Lower leg skin (tissue), 4 donors: ENCODE measurements at regions not wholly inside any gene's neighbourhood (a gene's known extent, or its start where the extent isn't known, plus 50 kb on each side); places are given as distances from the start of the nearest gene placed in this dataset.

Experiments
- DNase-seq, 2 donors: peaks; one replicate each; pipeline ENCODE4 v3.0.0-alpha.2; 2019; ENCODE audit warnings: low spot score in 2 of 2
- H3K4me3 ChIP-seq: fragments of 200-600 bp; sonication (generic); 2 replicates; pipeline ENCODE4 v1.5.1; 2017; ENCODE audit warnings: mild to moderate bottlenecking, low read depth; ENCODE audit not compliant: poor library complexity, severe bottlenecking
- POLR2A ChIP-seq, 2 donors: fragments of 450-650 bp; IDR thresholded peaks; one replicate each; pipeline ENCODE4 v1.6.1; 2016 to 2017; ENCODE audit warnings: antibody characterized with exemption in 2 of 2, mild to moderate bottlenecking in 1 of 2, moderate library complexity in 1 of 2
- WGBS, 2 donors: methylation state at CpG; one replicate each; pipeline ENCODE4 v1.1.5; 2018; 5-methylcytosine and 5-hydroxymethylcytosine counted together
- intact Hi-C: fragments of 100-400 bp; cut with DNase I; formaldehyde crosslinking; loops from one replicate; pipeline ENCODE4 v1.15.0; 2023; ENCODE audit warnings: low total_unique reads
- TF ChIP-seq, protein P1 (sequence below), 3 donors: fragments of 450-650 bp; IDR thresholded peaks; one replicate each; pipeline ENCODE4 v1.5.1; 2016; ENCODE audit warnings: antibody characterized with exemption in 3 of 3, mild to moderate bottlenecking in 3 of 3, moderate library complexity in 2 of 3

DNA sequence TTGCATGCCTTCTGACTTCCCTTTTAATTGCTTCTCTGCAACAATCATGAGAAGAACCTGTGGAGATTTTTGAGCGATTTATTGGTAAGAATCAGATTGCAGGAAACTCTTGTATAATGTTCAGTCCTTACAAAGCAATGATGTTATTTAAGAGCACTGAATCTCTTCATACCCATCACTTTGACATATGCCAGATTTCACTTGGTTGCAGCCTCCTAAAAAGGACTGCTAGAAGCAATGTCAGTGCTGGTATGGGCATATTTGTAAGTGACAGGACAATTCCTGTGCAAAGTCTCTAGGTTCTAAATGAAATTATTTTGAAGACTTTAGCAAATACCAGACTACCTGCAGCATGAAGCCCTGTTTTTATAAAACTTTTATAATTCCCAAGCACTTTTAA lies 2272.7 kb upstream of the WWC1 start:
- intact Hi-C loops = no loop called here
- no peak for DNase-seq
- WGBS, 2 donors = 32 to 45% methylated on average over 1 of the region's 1 CpG
- no peak overlapping the region for H3K4me3 ChIP-seq
- TF ChIP-seq, protein P1, sequence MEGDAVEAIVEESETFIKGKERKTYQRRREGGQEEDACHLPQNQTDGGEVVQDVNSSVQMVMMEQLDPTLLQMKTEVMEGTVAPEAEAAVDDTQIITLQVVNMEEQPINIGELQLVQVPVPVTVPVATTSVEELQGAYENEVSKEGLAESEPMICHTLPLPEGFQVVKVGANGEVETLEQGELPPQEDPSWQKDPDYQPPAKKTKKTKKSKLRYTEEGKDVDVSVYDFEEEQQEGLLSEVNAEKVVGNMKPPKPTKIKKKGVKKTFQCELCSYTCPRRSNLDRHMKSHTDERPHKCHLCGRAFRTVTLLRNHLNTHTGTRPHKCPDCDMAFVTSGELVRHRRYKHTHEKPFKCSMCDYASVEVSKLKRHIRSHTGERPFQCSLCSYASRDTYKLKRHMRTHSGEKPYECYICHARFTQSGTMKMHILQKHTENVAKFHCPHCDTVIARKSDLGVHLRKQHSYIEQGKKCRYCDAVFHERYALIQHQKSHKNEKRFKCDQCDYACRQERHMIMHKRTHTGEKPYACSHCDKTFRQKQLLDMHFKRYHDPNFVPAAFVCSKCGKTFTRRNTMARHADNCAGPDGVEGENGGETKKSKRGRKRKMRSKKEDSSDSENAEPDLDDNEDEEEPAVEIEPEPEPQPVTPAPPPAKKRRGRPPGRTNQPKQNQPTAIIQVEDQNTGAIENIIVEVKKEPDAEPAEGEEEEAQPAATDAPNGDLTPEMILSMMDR (IDR thresholded peaks at IDR 0.05) = no peak
- TF ChIP-seq POLR2A (IDR thresholded peaks at IDR 0.05) = no peak

DNA sequence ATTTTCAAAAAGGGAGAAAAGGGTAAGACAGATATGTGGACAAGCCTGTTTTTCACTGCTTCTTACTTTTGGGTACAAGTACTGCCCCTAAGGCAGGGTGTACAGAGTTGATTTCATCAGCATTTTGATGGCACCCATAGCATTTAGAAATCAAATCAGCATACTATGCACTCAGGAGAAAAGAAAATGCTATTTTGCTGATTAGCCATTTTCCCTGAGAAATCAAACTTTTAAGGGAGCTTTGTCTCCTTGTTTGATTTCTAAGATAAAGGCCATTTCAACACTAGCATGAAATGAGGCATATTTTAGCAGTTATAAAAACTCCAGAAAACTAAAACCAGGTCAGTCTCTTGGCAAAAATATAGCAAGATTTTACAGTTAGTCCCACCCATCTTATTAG lies 2269.4 kb upstream of the WWC1 start:
- no peak for DNase-seq
- intact Hi-C loops = no loop called here
- TF ChIP-seq, protein P1 (IDR thresholded peaks at IDR 0.05) = no peak
- TF ChIP-seq POLR2A (IDR thresholded peaks at IDR 0.05) = no peak
- H3K4me3 ChIP-seq = no peak overlapping the region

DNA sequence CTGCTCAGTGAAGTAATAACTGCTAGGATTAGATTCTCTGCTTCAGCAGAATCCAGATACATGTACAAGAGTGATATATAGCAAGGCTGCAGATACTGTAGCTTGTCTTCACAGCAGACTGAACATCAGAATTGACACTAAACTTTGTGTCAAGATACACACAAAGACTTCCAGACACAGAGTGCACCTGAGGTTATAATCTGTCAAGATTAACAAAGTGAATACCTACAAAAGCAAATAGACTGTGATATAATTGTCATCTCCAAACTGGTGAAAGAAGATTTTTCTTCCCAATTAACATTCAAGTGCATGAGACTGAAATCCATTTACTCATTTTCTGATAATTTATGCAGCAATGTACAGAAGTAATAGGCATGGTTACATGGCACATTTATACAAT lies 2266.5 kb upstream of the WWC1 start:
- no peak overlapping the region for H3K4me3 ChIP-seq
- intact Hi-C loops = no loop called here
- TF ChIP-seq POLR2A (IDR thresholded peaks at IDR 0.05) = no peak
- TF ChIP-seq, protein P1 (IDR thresholded peaks at IDR 0.05) = no peak
- no peak for DNase-seq

DNA sequence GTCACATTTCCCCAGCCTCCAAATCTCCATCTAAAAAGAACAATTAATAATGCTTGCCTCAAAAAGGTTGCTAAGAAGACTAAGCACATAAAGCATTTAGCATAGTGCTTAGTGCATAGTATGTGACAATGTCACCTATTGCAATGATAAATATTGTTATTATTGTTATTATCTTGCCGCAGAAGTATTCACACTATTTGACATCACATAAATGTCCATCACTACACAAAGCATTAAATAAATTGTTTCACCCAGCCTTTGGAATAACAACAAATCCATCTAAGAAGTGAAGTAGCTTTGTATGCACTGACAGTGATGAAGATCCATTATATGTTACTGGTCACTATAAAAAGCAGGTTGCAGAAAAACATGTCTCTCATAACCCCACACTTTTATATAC lies 2263.9 kb upstream of the WWC1 start:
- no peak for DNase-seq
- 91 to 95% methylated on average over 1 of the region's 1 CpG for WGBS, 2 donors
- no peak for TF ChIP-seq POLR2A (IDR thresholded peaks at IDR 0.05)
- TF ChIP-seq, protein P1 (IDR thresholded peaks at IDR 0.05) = no peak
- intact Hi-C loops = no loop called here
- no peak overlapping the region for H3K4me3 ChIP-seq

DNA sequence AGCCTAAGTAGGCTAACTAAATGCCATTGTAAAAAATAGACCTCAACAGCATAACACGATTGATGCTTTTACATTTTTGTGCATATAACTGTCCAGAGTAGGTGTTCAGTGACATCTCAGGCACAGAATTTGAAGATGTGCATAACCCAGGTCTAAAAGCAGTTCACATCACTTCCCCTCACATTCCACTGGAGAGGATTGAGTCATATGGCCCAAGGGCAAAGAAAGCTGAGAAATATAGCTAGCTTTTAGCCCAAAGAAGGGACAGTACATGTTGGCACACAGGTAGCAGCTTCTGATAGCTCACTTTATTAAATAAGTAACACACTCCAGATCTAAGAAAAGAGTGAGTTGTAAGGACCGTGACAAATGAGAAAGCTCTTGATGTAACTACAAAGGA lies 2259.5 kb upstream of the WWC1 start:
- WGBS, 2 donors = 67 to 68% methylated on average over 2 of the region's 2 CpGs
- intact Hi-C loops = no loop called here
- DNase-seq = no peak
- H3K4me3 ChIP-seq = no peak overlapping the region
- no peak for TF ChIP-seq POLR2A (IDR thresholded peaks at IDR 0.05)
- TF ChIP-seq, protein P1 (IDR thresholded peaks at IDR 0.05) = no peak

DNA sequence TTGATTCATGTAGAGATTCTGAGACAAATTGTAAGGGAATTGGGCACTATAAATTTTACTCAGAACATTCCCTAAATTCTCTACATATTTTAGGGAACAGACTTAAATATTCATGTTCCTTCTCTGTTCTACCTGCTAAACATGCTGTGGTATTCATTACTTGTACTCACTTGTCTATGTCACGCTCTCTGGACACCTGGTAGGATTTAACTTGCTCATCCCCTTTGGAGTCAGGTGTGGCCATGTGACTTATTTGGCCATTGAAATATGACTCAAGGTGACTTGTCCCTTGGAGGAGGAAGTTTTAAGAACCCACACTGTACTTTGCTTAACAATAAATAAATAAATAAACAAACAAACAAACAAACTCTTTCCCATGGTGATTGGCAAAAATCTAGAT lies 2258.8 kb upstream of the WWC1 start:
- WGBS, 2 donors = 44 to 65% methylated on average over 1 of the region's 1 CpG
- TF ChIP-seq, protein P1 (IDR thresholded peaks at IDR 0.05) = no peak
- no peak for TF ChIP-seq POLR2A (IDR thresholded peaks at IDR 0.05)
- H3K4me3 ChIP-seq = no peak overlapping the region
- DNase-seq = no peak
- intact Hi-C loops = no loop called here
